RWPE2 (cell line): ENCODE measurements at regions not wholly inside any gene's neighbourhood (a gene's known extent, or its start where the extent isn't known, plus 50 kb on each side); places are given as distances from the start of the nearest gene placed in this dataset.

Experiments used
- ATAC-seq: fragments of 200-7000 bp; cut with Tn5 transposase; 3 replicates; pipeline ENCODE4 v1.9.1; 2021; ENCODE audit warnings: low read depth
- DNase-seq: peaks from one replicate; pipeline ENCODE4 v3.0.0-alpha.2; 2020; ENCODE audit warnings: low spot score
- H3K27ac ChIP-seq: fragments of 450-650 bp; 2 replicates; pipeline ENCODE4 v1.5.1; 2017; ENCODE audit warnings: mild to moderate bottlenecking; ENCODE audit not compliant: poor library complexity, severe bottlenecking
- H3K27me3 ChIP-seq: fragments of 250-450 bp; sonication (Bioruptor Pico); 2 replicates; pipeline ENCODE4 v1.5.1; 2021; ENCODE audit warnings: mild to moderate bottlenecking, moderate library complexity; ENCODE audit not compliant: insufficient read depth, poor library complexity, severe bottlenecking
- H3K36me3 ChIP-seq: fragments of 250-450 bp; sonication (Bioruptor Pico); 2 replicates; pipeline ENCODE4 v1.5.1; 2020; ENCODE audit warnings: low read depth, mild to moderate bottlenecking, moderate library complexity
- H3K4me1 ChIP-seq: fragments of 250-450 bp; sonication (Bioruptor Pico); 2 replicates; pipeline ENCODE4 v1.5.1; 2021; ENCODE audit warnings: mild to moderate bottlenecking, moderate library complexity; ENCODE audit not compliant: insufficient read depth, poor library complexity, severe bottlenecking
- H3K4me3 ChIP-seq: fragments of 250-450 bp; sonication (Bioruptor Pico); 2 replicates; pipeline ENCODE4 v1.5.1; 2021; ENCODE audit warnings: mild to moderate bottlenecking, moderate library complexity; ENCODE audit not compliant: severe bottlenecking
- H3K9me3 ChIP-seq: fragments of 250-450 bp; sonication (Bioruptor Pico); 2 replicates; pipeline ENCODE4 v1.5.1; 2021; ENCODE audit warnings: mild to moderate bottlenecking, moderate library complexity; ENCODE audit not compliant: severe bottlenecking
- CTCF ChIP-seq: fragments of 450-650 bp; IDR thresholded peaks from one replicate; pipeline ENCODE4 v1.5.1; 2017; ENCODE audit warnings: mild to moderate bottlenecking, moderate library complexity; ENCODE audit not compliant: poor library complexity, severe bottlenecking

- H3K27ac ChIP-seq = no peak overlapping the region
- no peak for TF ChIP-seq CTCF
- H3K36me3 ChIP-seq = no peaks in the 10 kb centered on the region
- H3K27me3 ChIP-seq = peaks cover 21% of the 10 kb centered on the region
- no peaks in the 10 kb centered on the region for H3K4me1 ChIP-seq
- H3K9me3 ChIP-seq = no peaks in the 10 kb centered on the region
- ATAC-seq (no peak), DNase-seq (no peak)
- no peak overlapping the region for H3K4me3 ChIP-seq
These were observed 372.1 kb upstream of the HS3ST5 start for GRCh38 chr6:114714836-114715507.

GRCh38 chr6:114713690-114714089 lies 370.9 kb upstream of the HS3ST5 start:
- no peak for ATAC-seq
- peaks cover 21% of the 10 kb centered on the region for H3K27me3 ChIP-seq
- DNase-seq = no peak
- no peaks in the 10 kb centered on the region for H3K4me1 ChIP-seq
- TF ChIP-seq CTCF = no peak
- H3K4me3 ChIP-seq = no peak overlapping the region
- no peaks in the 10 kb centered on the region for H3K9me3 ChIP-seq
- H3K27ac ChIP-seq = no peak overlapping the region
- no peaks in the 10 kb centered on the region for H3K36me3 ChIP-seq

GRCh38 chr6:114712129-114712662 lies 369.4 kb upstream of the HS3ST5 start:
- no peaks in the 10 kb centered on the region for H3K9me3 ChIP-seq
- ATAC-seq (no peak), DNase-seq (no peak)
- peaks cover 18% of the 10 kb centered on the region for H3K27me3 ChIP-seq
- H3K4me1 ChIP-seq = no peaks in the 10 kb centered on the region
- no peak for TF ChIP-seq CTCF
- H3K36me3 ChIP-seq = no peaks in the 10 kb centered on the region
- no peak overlapping the region for H3K4me3 ChIP-seq
- H3K27ac ChIP-seq = no peak overlapping the region

- H3K36me3 ChIP-seq = no peaks in the 10 kb centered on the region
- no peaks in the 10 kb centered on the region for H3K9me3 ChIP-seq
- ATAC-seq (no peak), DNase-seq (no peak)
- no peak for TF ChIP-seq CTCF
- H3K27me3 ChIP-seq = peaks cover 2% of the 10 kb centered on the region
- no peaks in the 10 kb centered on the region for H3K4me1 ChIP-seq
- no peak overlapping the region for H3K27ac ChIP-seq
- no peak overlapping the region for H3K4me3 ChIP-seq
These were observed 364.3 kb upstream of the HS3ST5 start for GRCh38 chr6:114707081-114707620.

GRCh38 chr6:114690625-114691024 lies 347.8 kb upstream of the HS3ST5 start:
- Histone ChIP-seq H3K27me3 (no peaks in the 10 kb centered on the region), H3K36me3 (no peaks in the 10 kb centered on the region), H3K4me1 (no peaks in the 10 kb centered on the region), H3K4me3 (no peak overlapping the region), H3K9me3 (no peaks in the 10 kb centered on the region), H3K27ac (no peak overlapping the region)
- DNase-seq (no peak), ATAC-seq (no peak)
- TF ChIP-seq CTCF = no peak
